Adrenal gland (tissue), 9 donors: ENCODE measurements at regions not wholly inside any gene's neighbourhood (a gene's known extent, or its start where the extent isn't known, plus 50 kb on each side); places are given as distances from the start of the nearest gene placed in this dataset.
A peak's percentile ranks its signal among the peaks of the same experiment; 100 is the strongest.

Experiments
- DNase-seq, 7 donors: peaks; one replicate each; pipeline ENCODE4 v3.0.0-alpha.2; 2019 to 2020
- H3K27ac ChIP-seq, 5 donors: fragments of 200-600 bp; sonication (generic) in 4 of 5; 1 replicate in 3 of 5; 2 replicates in 2 of 5; pipeline versions ENCODE4 v1.5.1 to v1.8.0; 2016 to 2020; ENCODE audit warnings: mild to moderate bottlenecking in 1 of 5
- H3K27me3 ChIP-seq: fragments of 200-600 bp; 2 replicates; pipeline ENCODE4 v1.8.0; 2021
- H3K36me3 ChIP-seq, 2 donors: fragments of 200-600 bp; replicated peaks in 1 of 2; 1 replicate in 1 of 2; 2 replicates in 1 of 2; pipeline versions ENCODE4 v1.5.1 to v1.8.0; 2018 to 2022
- H3K4me1 ChIP-seq, 2 donors: fragments of 200-600 bp; replicated peaks in 1 of 2; 1 replicate in 1 of 2; 2 replicates in 1 of 2; pipeline versions ENCODE4 v1.5.1 to v1.8.0; 2018 to 2021
- H3K4me3 ChIP-seq, 4 donors: fragments of 200-600 bp; sonication (generic) in 3 of 4; one replicate each; pipeline ENCODE4 v1.5.1; 2016 to 2018
- H3K9me3 ChIP-seq, 3 donors: fragments of 200-600 bp; sonication (generic) in 1 of 3; replicated peaks in 1 of 3; 1 replicate in 2 of 3; 2 replicates in 1 of 3; pipeline versions ENCODE4 v1.5.1 to v1.8.0; 2016 to 2021
- POLR2A ChIP-seq, 2 donors: fragments of 450-650 bp; IDR thresholded peaks; one replicate each; pipeline ENCODE4 v1.6.1; 2017; ENCODE audit warnings: antibody characterized with exemption in 2 of 2, mild to moderate bottlenecking in 2 of 2, moderate library complexity in 1 of 2
- WGBS, 4 donors: extraction: QIAGEN DNeasy Blood & Tissue Kit in 2 of 4; methylation state at CpG; one replicate each; pipeline versions ENCODE4 v1.1.5 to v1.1.7; 2013 to 2017; 5-methylcytosine and 5-hydroxymethylcytosine counted together
- intact Hi-C, 2 donors: fragments of 100-400 bp; cut with DNase I; formaldehyde crosslinking; loops; one replicate each; pipeline versions ENCODE4 v1.14.1 to v1.15.0; 2022 to 2023
- TF ChIP-seq, protein P1 (sequence below), 6 experiments: fragments of 450-650 bp in 4 of 6; fragments of 200-600 bp in 2 of 6; sonication (generic) in 1 of 6; IDR thresholded peaks; 1 replicate in 5 of 6; 2 replicates in 1 of 6; pipeline versions ENCODE4 v1.5.1 to v1.8.0; 2016 to 2021; ENCODE audit warnings: antibody characterized with exemption in 6 of 6, mild to moderate bottlenecking in 2 of 6, moderate library complexity in 1 of 6
- donor health status: healthy with polysubstance abuse.
- donor health status: Bipolar disorder and iron deficiency.
- donor health status: DM: yes; HTN: yes; CAD: no.
- donor health status: DM: no; HTN: no; CAD: no.
- donor health status: DM: no; HTN: no; CAD: no.

DNA sequence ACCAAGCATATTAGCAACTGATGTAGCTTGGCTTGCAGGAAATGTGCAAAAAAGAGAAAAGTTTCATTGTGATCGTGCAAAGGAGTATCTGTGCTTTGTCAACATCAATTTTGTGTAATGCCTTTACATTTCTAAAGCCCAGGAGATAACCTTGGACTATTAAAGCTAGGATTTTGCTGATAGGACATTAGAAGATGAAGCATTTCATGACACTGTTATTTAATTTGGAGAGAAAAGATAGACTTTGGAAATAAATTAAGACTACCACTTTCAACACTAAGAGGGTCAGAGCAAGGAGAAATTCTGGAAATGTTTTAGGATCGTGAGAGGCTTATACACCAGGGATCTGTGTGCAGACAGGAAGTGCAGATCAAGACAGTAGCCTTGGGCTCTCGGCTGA, 120.6 kb upstream of the MID1 start:
- Histone ChIP-seq H3K9me3 (no peaks in the 10 kb centered on the region), H3K36me3 (no peaks in the 10 kb centered on the region), H3K4me3 (no peak overlapping the region), H3K4me1 (no peaks in the 10 kb centered on the region), H3K27me3 (no peaks in the 10 kb centered on the region), H3K27ac (no peak overlapping the region)
- no peak for DNase-seq
- TF ChIP-seq, protein P1, sequence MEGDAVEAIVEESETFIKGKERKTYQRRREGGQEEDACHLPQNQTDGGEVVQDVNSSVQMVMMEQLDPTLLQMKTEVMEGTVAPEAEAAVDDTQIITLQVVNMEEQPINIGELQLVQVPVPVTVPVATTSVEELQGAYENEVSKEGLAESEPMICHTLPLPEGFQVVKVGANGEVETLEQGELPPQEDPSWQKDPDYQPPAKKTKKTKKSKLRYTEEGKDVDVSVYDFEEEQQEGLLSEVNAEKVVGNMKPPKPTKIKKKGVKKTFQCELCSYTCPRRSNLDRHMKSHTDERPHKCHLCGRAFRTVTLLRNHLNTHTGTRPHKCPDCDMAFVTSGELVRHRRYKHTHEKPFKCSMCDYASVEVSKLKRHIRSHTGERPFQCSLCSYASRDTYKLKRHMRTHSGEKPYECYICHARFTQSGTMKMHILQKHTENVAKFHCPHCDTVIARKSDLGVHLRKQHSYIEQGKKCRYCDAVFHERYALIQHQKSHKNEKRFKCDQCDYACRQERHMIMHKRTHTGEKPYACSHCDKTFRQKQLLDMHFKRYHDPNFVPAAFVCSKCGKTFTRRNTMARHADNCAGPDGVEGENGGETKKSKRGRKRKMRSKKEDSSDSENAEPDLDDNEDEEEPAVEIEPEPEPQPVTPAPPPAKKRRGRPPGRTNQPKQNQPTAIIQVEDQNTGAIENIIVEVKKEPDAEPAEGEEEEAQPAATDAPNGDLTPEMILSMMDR (IDR thresholded peaks at IDR 0.05) = no peak
- no peak for TF ChIP-seq POLR2A (IDR thresholded peaks at IDR 0.05)
- 14 to 29% (median 20%) methylated on average over 3 of the region's 3 CpGs for WGBS, 4 donors
- intact Hi-C loops = no loop called here

DNA sequence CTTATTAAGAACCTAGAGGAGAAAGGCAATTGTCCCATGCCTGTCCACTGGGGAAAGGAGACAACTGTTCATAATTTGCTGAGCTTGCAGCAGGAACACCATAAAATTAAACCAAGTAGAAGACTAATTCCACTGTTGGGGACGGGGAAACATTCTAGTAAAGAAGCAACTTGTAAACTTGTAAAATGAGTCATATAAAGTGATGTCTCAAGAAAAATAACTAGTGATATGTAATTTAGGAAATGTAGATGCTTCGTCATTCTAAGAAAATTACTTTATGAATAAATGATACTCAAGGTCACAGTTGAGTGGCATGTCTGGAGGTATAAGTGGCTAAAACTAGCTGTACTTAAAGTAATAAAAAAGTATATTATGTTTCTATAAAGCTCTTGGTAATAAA, 121.2 kb upstream of the MID1 start:
- Histone ChIP-seq H3K9me3 (no peaks in the 10 kb centered on the region), H3K4me1 (no peaks in the 10 kb centered on the region), H3K36me3 (no peaks in the 10 kb centered on the region), H3K27ac (no peak overlapping the region), H3K4me3 (no peak overlapping the region), H3K27me3 (no peaks in the 10 kb centered on the region)
- intact Hi-C loops = no loop called here
- TF ChIP-seq POLR2A (IDR thresholded peaks at IDR 0.05) = no peak
- TF ChIP-seq, protein P1 (IDR thresholded peaks at IDR 0.05) = no peak
- no peak for DNase-seq
- 53 to 68% (median 57%) methylated on average over 2 of the region's 2 CpGs for WGBS, 4 donors

DNA sequence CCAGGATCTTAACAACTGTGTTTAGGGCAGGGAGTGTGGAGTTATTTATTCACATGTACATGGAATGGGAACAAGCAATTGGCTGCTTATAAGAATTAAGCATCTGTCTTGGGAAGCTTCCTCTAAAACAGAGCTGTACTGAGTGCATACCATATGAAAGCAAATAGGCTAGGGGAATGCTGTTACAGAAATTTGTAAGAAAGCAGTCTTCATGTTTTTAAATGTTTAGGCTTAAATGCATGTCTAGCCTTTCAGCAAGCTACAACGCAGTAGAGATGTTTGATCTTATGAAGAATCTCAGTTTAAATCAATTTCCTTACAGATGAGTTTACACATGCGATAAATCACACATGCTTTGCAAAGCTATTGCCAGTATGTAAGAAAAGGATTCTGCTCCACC, 123.1 kb upstream of the MID1 start:
- intact Hi-C loops = no loop called here
- no peaks in the 10 kb centered on the region for H3K4me1 ChIP-seq
- no peaks in the 10 kb centered on the region for H3K27me3 ChIP-seq
- H3K27ac ChIP-seq = no peak overlapping the region
- 82 to 94% (median 90%) methylated on average over 2 of the region's 2 CpGs for WGBS, 4 donors
- TF ChIP-seq POLR2A (IDR thresholded peaks at IDR 0.05) = no peak
- TF ChIP-seq, protein P1 (IDR thresholded peaks at IDR 0.05) = no peak
- DNase-seq = no peak
- H3K36me3 ChIP-seq = no peaks in the 10 kb centered on the region
- H3K9me3 ChIP-seq = no peaks in the 10 kb centered on the region
- H3K4me3 ChIP-seq = no peak overlapping the region

DNA sequence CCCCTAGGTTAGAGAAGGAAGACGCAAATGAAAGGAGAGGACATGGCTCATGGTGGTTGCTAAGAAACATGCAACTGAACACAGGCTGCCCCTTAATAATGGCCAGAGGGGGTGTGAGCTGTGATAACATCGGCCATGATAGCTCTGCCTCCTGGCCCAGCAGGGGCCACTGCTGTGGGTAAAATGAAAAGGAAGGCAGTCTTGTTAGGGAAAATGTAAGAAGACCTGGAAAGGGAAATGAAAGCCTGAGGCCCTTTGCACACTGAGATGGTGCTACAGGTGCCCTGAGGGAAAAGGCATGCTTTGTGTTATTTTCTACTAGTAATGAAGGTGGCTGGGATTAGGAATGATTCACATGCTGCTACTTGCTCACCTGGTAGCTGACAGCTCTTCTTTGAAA, 123.6 kb upstream of the MID1 start:
- Histone ChIP-seq H3K9me3 (no peaks in the 10 kb centered on the region), H3K4me1 (no peaks in the 10 kb centered on the region), H3K27ac (no peak overlapping the region), H3K4me3 (no peak overlapping the region), H3K36me3 (no peaks in the 10 kb centered on the region), H3K27me3 (no peaks in the 10 kb centered on the region)
- DNase-seq = peak in 1 of 7 donors; percentile 49
- intact Hi-C loops = no loop called here
- WGBS, 4 donors = 65 to 76% (median 72%) methylated on average over 2 of the region's 2 CpGs
- no peak for TF ChIP-seq POLR2A (IDR thresholded peaks at IDR 0.05)

DNA sequence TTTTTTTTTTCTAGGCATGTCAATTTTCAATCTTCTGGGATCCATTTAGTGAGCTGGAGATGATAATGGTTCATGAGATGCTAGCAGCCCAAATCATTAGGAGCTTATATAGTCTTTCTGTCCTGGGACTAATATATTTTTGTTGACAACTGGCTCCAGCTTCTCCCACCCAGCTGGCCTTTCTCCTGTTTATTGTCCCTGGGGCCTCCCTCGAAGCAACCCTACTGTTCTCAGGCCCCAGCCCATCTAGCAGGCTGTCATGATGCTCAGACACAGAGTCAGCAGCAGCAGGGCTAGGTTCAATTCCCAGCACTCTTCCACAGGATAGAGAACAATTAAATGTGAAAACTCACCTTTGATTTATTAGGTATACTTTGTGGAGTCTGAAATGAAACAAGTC, 127.6 kb upstream of the MID1 start:
- Histone ChIP-seq H3K4me1 (no peaks in the 10 kb centered on the region), H3K27ac (no peak overlapping the region), H3K36me3 (no peaks in the 10 kb centered on the region), H3K27me3 (no peaks in the 10 kb centered on the region), H3K4me3 (no peak overlapping the region), H3K9me3 (no peaks in the 10 kb centered on the region)
- intact Hi-C loops = no loop called here
- no peak for DNase-seq
- 42 to 83% (median 77%) methylated on average over 1 of the region's 1 CpG; no CpG with 5 or more reads in 1 of the 4 donors for WGBS, 4 donors
- no peak for TF ChIP-seq POLR2A (IDR thresholded peaks at IDR 0.05)
- TF ChIP-seq, protein P1 (IDR thresholded peaks at IDR 0.05) = no peak
